ENCODE measurements at regions not wholly inside any gene's neighbourhood (a gene's known extent, or its start where the extent isn't known, plus 50 kb on each side); places are given as distances from the start of the nearest gene placed in this dataset.
"Not testable (repeated sequence)": the region's sequence is repeated elsewhere in the genome, so short reads cannot be mapped to it uniquely, and the experiment has no call there.

DNA sequence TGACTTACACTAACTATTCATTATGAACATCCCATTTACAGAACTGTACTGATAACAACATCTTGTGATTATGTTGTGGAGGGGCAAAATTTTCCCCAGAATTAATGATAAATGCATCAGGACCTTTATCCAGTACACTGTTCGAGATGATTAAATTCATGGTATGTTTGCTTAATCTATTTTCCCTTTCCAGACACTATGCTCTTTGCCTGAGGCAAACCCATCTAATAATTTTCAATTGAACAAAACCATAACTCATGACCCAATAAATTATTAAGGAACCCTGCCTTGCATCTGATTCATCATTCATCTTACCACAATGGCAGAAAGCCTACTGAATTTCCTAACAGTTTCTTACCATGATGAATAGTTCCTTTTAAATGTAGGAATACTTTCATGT, 385.0 kb downstream of the DSEL start:
- CTCF ChIA-PET (ENCODE audit: partially characterized antibody) = no interaction called here
- H3K36me3 ChIP-seq (ENCODE audit: insufficient read depth, low read length) = no peaks in the 10 kb centered on the region
- intact Hi-C loops (cut with micrococcal nuclease) = no loop called here
- H3K4me1 Mint-ChIP-seq = no peaks in the 10 kb centered on the region
- no peaks in the 10 kb centered on the region for H3K36me3 Mint-ChIP-seq
- no peak overlapping the region for H3K4me3 ChIP-seq (ENCODE audit: low read length in 2 of 2)
- H3K27me3 Mint-ChIP-seq = no peaks in the 10 kb centered on the region
- H3K4me1 ChIP-seq (ENCODE audit: insufficient read depth, low read length) = no peaks in the 10 kb centered on the region
- no peaks in the 10 kb centered on the region for H3K9me3 ChIP-seq (ENCODE audit: control insufficient read depth in 1 of 2, low read length in 2 of 2)
- no peak overlapping the region for H3K27ac ChIP-seq (ENCODE audit: low read depth, low read length)
- POLR2A ChIA-PET (ENCODE audit: partially characterized antibody) = no interaction called here
- DNase-seq = no peak
- H3K9me3 Mint-ChIP-seq = peaks cover 0 to 4% (median 0%) of the 10 kb centered on the region in 8 donors
- H3K4me3 Mint-ChIP-seq = no peak overlapping the region
- H3K27ac Mint-ChIP-seq = no peak overlapping the region
- no peaks in the 10 kb centered on the region for H3K27me3 ChIP-seq (ENCODE audit: insufficient read depth, low read length)

DNA sequence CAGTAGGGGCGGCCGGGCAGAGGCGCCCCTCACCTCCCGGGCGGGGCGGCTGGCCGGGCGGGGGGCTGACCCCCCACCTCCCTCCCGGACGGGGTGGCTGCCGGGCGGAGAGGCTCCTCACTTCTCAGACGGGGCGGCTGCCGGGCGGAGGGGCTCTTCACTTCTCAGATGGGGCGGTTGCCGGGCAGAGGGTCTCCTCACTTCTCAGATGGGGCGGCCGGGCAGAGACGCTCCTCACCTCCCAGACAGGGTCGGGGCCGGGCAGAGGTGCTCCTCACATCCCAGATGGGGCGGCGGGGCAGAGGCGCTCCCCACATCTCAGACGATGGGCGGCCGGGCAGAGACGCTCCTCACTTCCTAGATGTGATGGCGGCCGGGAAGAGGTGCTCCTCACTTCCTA, 389.8 kb downstream of the DSEL start:
- H3K4me1 Mint-ChIP-seq; CTCF ChIA-PET (ENCODE audit: partially characterized antibody); H3K9me3 ChIP-seq (ENCODE audit: control insufficient read depth in 1 of 2, low read length in 2 of 2); H3K27ac Mint-ChIP-seq; H3K4me3 ChIP-seq (ENCODE audit: low read length in 2 of 2); H3K27ac ChIP-seq (ENCODE audit: low read depth, low read length); H3K9me3 Mint-ChIP-seq; DNase-seq; H3K36me3 ChIP-seq (ENCODE audit: insufficient read depth, low read length); H3K4me3 Mint-ChIP-seq; H3K36me3 Mint-ChIP-seq; H3K27me3 Mint-ChIP-seq; H3K27me3 ChIP-seq (ENCODE audit: insufficient read depth, low read length); POLR2A ChIA-PET (ENCODE audit: partially characterized antibody); intact Hi-C loops (cut with micrococcal nuclease); H3K4me1 ChIP-seq (ENCODE audit: insufficient read depth, low read length): not testable (repeated sequence)

DNA sequence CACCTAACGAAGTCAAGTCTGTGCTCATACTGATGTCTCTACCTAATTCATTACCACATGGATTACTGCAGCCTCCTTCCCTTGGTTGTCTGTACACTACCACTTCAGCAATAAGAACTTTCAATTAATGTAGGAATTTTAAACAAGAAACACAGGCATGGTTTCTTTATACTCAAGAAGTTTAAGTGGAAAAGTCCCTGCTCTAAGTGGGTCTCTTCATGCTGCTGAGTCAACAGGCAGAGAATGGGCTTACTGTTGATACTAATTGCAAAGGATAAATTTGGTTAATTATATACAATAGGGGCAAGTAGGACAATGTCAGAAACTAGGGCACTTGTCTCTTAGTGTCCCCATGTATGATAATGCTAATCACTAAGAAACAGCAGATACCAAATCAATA, 392.6 kb downstream of the DSEL start:
- ChIA-PET CTCF (ENCODE audit: partially characterized antibody) (no interaction called here), POLR2A (ENCODE audit: partially characterized antibody) (no interaction called here)
- no peak for DNase-seq
- H3K4me3 Mint-ChIP-seq = no peak overlapping the region
- no peak overlapping the region for H3K27ac ChIP-seq (ENCODE audit: low read depth, low read length)
- H3K4me3 ChIP-seq (ENCODE audit: low read length in 2 of 2) = no peak overlapping the region
- H3K9me3 ChIP-seq (ENCODE audit: control insufficient read depth in 1 of 2, low read length in 2 of 2) = no peaks in the 10 kb centered on the region
- H3K4me1 Mint-ChIP-seq = no peaks in the 10 kb centered on the region
- intact Hi-C loops (cut with micrococcal nuclease) = no loop called here
- no peaks in the 10 kb centered on the region for H3K4me1 ChIP-seq (ENCODE audit: insufficient read depth, low read length)
- peaks cover 1 to 2% of the 10 kb centered on the region in 2 donors for H3K27me3 Mint-ChIP-seq
- H3K27ac Mint-ChIP-seq = no peak overlapping the region
- no peaks in the 10 kb centered on the region for H3K36me3 Mint-ChIP-seq
- H3K36me3 ChIP-seq (ENCODE audit: insufficient read depth, low read length) = no peaks in the 10 kb centered on the region
- H3K9me3 Mint-ChIP-seq = peaks cover 0 to 4% (median 0%) of the 10 kb centered on the region in 8 donors
- H3K27me3 ChIP-seq (ENCODE audit: insufficient read depth, low read length) = no peaks in the 10 kb centered on the region

DNA sequence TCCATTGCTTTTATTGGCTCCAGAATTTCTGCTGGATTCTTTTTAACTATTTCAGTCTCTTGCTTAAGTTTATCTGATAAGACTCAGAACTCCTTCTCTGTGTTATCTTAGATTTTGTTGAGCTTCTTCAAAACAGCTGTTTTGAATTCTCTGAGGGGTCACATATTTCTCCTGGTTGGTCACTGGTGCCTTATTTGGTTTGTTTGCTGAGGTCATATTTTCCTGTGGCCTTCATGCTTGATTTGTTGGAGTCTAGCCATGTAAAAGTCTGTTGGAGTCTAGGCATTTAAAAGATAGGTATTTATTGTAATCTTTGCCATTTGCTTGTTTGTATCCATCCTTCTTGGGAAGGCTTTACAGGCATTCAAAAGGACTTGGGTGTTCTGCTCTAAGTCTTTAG, 398.7 kb downstream of the DSEL start:
- H3K4me1 Mint-ChIP-seq = no peaks in the 10 kb centered on the region
- no peak overlapping the region for H3K4me3 ChIP-seq (ENCODE audit: low read length in 2 of 2)
- intact Hi-C loops (cut with micrococcal nuclease) = no loop called here

DNA sequence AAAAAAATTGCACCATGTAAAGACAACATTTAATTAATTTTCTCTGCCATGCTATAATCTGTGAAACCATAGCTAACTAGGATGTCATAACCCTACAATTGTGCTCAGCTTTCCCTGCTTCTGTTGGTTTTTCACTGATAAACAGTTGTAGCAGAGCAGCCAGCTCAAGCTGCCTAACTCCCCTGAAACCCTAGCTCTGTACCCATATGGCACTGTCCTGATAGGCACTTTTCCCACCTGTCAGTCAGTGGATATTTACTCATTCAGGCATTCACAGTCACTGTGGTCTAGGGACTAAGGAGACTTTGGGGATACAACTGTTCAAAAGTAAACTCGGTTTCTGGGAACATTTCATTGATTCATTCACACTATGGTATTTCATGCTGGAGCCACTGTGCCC, 407.0 kb downstream of the DSEL start:
- Mint-ChIP-seq H3K4me3 (no peak overlapping the region), H3K9me3 (no peaks in the 10 kb centered on the region), H3K36me3 (no peaks in the 10 kb centered on the region), H3K4me1 (peaks cover 0 to 2% (median under 1%) of the 10 kb centered on the region in 4 donors), H3K27ac (no peak overlapping the region), H3K27me3 (peaks cover 0 to 2% of the 10 kb centered on the region in 2 donors)
- H3K36me3 ChIP-seq (ENCODE audit: insufficient read depth, low read length) = no peaks in the 10 kb centered on the region
- H3K27me3 ChIP-seq (ENCODE audit: insufficient read depth, low read length) = no peaks in the 10 kb centered on the region
- ChIA-PET POLR2A (ENCODE audit: partially characterized antibody) (no interaction called here), CTCF (ENCODE audit: partially characterized antibody) (no interaction called here)
- no peaks in the 10 kb centered on the region for H3K9me3 ChIP-seq (ENCODE audit: control insufficient read depth in 1 of 2, low read length in 2 of 2)
- H3K27ac ChIP-seq (ENCODE audit: low read depth, low read length) = no peak overlapping the region
- H3K4me3 ChIP-seq (ENCODE audit: low read length in 2 of 2) = no peak overlapping the region
- H3K4me1 ChIP-seq (ENCODE audit: insufficient read depth, low read length) = no peaks in the 10 kb centered on the region
- intact Hi-C loops (cut with micrococcal nuclease) = no loop called here
- no peak for DNase-seq

More for the DNA sequence above, 398.7 kb downstream of the DSEL start:
- Histone ChIP-seq H3K27me3 (ENCODE audit: insufficient read depth, low read length) (no peaks in the 10 kb centered on the region), H3K36me3 (ENCODE audit: insufficient read depth, low read length) (no peaks in the 10 kb centered on the region), H3K4me1 (ENCODE audit: insufficient read depth, low read length) (no peaks in the 10 kb centered on the region), H3K27ac (ENCODE audit: low read depth, low read length) (no peak overlapping the region), H3K9me3 (ENCODE audit: control insufficient read depth in 1 of 2, low read length in 2 of 2) (no peaks in the 10 kb centered on the region)
- Mint-ChIP-seq H3K4me3 (no peak overlapping the region), H3K36me3 (no peaks in the 10 kb centered on the region), H3K27me3 (peaks cover 0 to 2% of the 10 kb centered on the region in 2 donors), H3K9me3 (peaks cover 0 to 3% (median 0%) of the 10 kb centered on the region in 8 donors), H3K27ac (no peak overlapping the region)
- DNase-seq = no peak
- POLR2A ChIA-PET (ENCODE audit: partially characterized antibody) = no interaction called here
- CTCF ChIA-PET (ENCODE audit: partially characterized antibody) = no interaction called here

DNA sequence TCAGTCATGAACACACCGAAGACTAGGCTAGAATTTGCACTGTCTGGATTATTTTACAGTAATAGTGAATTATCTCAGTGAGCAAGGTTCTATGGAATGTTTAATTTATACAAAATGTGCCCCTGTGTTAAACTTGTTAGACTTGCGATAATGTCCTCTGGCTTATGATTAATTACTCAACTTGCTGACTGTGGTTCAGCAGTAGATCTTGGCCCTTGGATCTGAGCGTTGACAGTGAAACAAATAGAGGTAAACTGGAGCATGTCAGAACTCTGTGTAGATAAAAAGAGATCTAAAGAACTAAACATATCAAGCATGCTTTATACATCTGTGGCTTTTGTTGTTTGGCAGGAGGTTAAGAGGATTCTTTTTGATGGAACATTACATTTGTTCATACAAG, 407.6 kb downstream of the DSEL start:
- CTCF ChIA-PET (ENCODE audit: partially characterized antibody) = no interaction called here
- DNase-seq = no peak
- intact Hi-C loops (cut with micrococcal nuclease) = no loop called here
- no peak overlapping the region for H3K27ac Mint-ChIP-seq
- no peak overlapping the region for H3K4me3 Mint-ChIP-seq
- Histone ChIP-seq H3K36me3 (ENCODE audit: insufficient read depth, low read length) (no peaks in the 10 kb centered on the region), H3K4me1 (ENCODE audit: insufficient read depth, low read length) (no peaks in the 10 kb centered on the region), H3K9me3 (ENCODE audit: control insufficient read depth in 1 of 2, low read length in 2 of 2) (no peaks in the 10 kb centered on the region), H3K27ac (ENCODE audit: low read depth, low read length) (no peak overlapping the region), H3K27me3 (ENCODE audit: insufficient read depth, low read length) (no peaks in the 10 kb centered on the region), H3K4me3 (ENCODE audit: low read length in 2 of 2) (no peak overlapping the region)
- POLR2A ChIA-PET (ENCODE audit: partially characterized antibody) = no interaction called here
- peaks cover 0 to 2% of the 10 kb centered on the region in 2 donors for H3K27me3 Mint-ChIP-seq
- no peaks in the 10 kb centered on the region for H3K36me3 Mint-ChIP-seq
- peaks cover 0 to 3% (median under 1%) of the 10 kb centered on the region in 4 donors for H3K4me1 Mint-ChIP-seq
- H3K9me3 Mint-ChIP-seq = no peaks in the 10 kb centered on the region

DNA sequence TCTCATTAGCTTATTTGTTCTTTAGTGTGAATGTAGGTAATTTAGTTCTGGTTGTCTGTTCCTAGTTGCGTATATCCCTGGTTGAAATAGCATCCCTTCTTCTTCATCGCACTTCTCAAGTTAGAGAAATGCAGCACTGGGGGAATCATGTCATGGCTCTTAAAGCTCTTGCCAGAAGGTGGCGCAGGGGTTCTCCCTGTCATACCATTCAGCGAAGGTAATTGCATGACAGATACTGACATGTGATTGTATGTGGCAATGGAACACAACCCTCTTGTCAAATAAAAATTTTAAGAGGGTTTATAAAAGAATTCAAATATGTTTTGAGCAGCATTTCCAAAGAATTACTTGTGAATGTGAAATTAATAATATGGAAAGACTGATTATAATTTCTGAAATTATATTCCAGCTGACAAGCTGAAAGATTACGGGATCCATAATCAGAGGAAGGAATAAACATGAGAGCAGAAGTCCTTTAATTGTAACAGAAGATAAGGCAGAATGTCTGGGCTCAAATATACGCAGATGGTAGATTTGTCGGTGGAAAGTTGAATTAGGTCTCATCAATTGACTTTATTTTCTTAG, 411.7 kb downstream of the DSEL start:
- Histone ChIP-seq H3K36me3 (ENCODE audit: insufficient read depth, low read length) (no peaks in the 10 kb centered on the region), H3K4me3 (ENCODE audit: low read length in 2 of 2) (no peak overlapping the region), H3K9me3 (ENCODE audit: control insufficient read depth in 1 of 2, low read length in 2 of 2) (no peaks in the 10 kb centered on the region), H3K27me3 (ENCODE audit: insufficient read depth, low read length) (no peaks in the 10 kb centered on the region), H3K4me1 (ENCODE audit: insufficient read depth, low read length) (no peaks in the 10 kb centered on the region), H3K27ac (ENCODE audit: low read depth, low read length) (no peak overlapping the region)
- Mint-ChIP-seq H3K27ac (no peak overlapping the region), H3K9me3 (no peaks in the 10 kb centered on the region), H3K27me3 (peaks cover 2% of the 10 kb centered on the region in 2 donors), H3K4me3 (no peak overlapping the region), H3K4me1 (peaks cover 0 to 3% (median under 1%) of the 10 kb centered on the region in 4 donors), H3K36me3 (no peaks in the 10 kb centered on the region)
- intact Hi-C loops (cut with micrococcal nuclease) = loop anchor here (1.0 kb wide), 1 partner anchor 96 kb away; no protein-coding TSS in a partner anchor
- DNase-seq = peak in 4 of 5 donors; percentile 13 to 26 (median 18)
- POLR2A ChIA-PET (ENCODE audit: partially characterized antibody) = no interaction called here
- CTCF ChIA-PET (ENCODE audit: partially characterized antibody) = interaction anchor here (0.7 to 1.0 kb wide), 2 partner anchors 26 to 96 kb away, joined by 4 read pairs; no protein-coding TSS in a partner anchor

DNA sequence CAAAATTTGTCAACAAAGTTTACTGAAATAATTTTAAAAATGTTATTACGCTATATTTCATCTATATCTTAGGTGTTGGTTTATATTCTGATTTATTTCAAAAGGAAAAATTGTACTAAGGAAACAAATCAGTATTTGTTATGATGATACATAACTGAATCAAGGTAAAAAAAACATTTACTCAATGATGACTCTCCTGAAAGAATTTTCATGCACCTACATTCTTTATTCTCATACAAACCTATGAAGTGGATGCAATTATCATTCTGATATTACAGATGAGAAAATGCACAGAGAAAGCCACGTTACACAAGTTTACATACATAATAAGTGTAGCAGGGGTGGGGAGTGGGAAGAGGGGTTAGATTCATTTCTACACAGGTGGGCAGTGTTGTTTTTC, 422.4 kb downstream of the DSEL start:
- POLR2A ChIA-PET (ENCODE audit: partially characterized antibody) = no interaction called here

More for the DNA sequence above, 422.4 kb downstream of the DSEL start:
- Mint-ChIP-seq H3K27me3 (peaks cover 0 to 2% of the 10 kb centered on the region in 2 donors), H3K4me1 (no peaks in the 10 kb centered on the region), H3K4me3 (no peak overlapping the region), H3K9me3 (peaks cover 0 to 6% (median 0%) of the 10 kb centered on the region in 8 donors), H3K36me3 (no peaks in the 10 kb centered on the region), H3K27ac (no peak overlapping the region)
- Histone ChIP-seq H3K9me3 (ENCODE audit: control insufficient read depth in 1 of 2, low read length in 2 of 2) (no peaks in the 10 kb centered on the region), H3K36me3 (ENCODE audit: insufficient read depth, low read length) (no peaks in the 10 kb centered on the region), H3K4me3 (ENCODE audit: low read length in 2 of 2) (no peak overlapping the region), H3K27me3 (ENCODE audit: insufficient read depth, low read length) (no peaks in the 10 kb centered on the region), H3K27ac (ENCODE audit: low read depth, low read length) (no peak overlapping the region), H3K4me1 (ENCODE audit: insufficient read depth, low read length) (no peaks in the 10 kb centered on the region)
- CTCF ChIA-PET (ENCODE audit: partially characterized antibody) = no interaction called here
- intact Hi-C loops (cut with micrococcal nuclease) = no loop called here
- no peak for DNase-seq
